ENCODE measurements at regions not wholly inside any gene's neighbourhood (a gene's known extent, or its start where the extent isn't known, plus 50 kb on each side); places are given as distances from the start of the nearest gene placed in this dataset.
A peak's percentile ranks its signal among the peaks of the same experiment; 100 is the strongest.
"Not testable (repeated sequence)": the region's sequence is repeated elsewhere in the genome, so short reads cannot be mapped to it uniquely, and the experiment has no call there.

GRCh38 chr16:14015461-14015860 is 55.7 kb upstream of the MRTFB start:
- Histone ChIP-seq H3K36me3 (ENCODE audit: control insufficient read depth, insufficient read depth, low read length) (no peaks in the 10 kb centered on the region), H3K9me3 (ENCODE audit: control insufficient read depth, insufficient read depth, low read depth, low read length) (no peaks in the 10 kb centered on the region), H3K4me2 (ENCODE audit: extremely low read depth, insufficient read depth, low read length) (peak overlapping the region; percentile 56), H3K9ac (ENCODE audit: insufficient read depth, low read length) (no peak overlapping the region), H3K27ac (ENCODE audit: insufficient read depth, low read length) (peak overlapping the region; percentile 37), H2AFZ (ENCODE audit: low read length) (no peak overlapping the region), H3K27me3 (ENCODE audit: control insufficient read depth, insufficient read depth, low read length) (no peaks in the 10 kb centered on the region), H3K4me3 (replicated peaks in 1 of 4; ENCODE audit: control extremely low read depth in 1 of 4, insufficient read depth in 1 of 4, low read depth in 3 of 4, low read length in 4 of 4) (peak overlapping the region in 1 of 4 experiments; percentile 39), H4K20me1 (ENCODE audit: control insufficient read depth, extremely low read depth, insufficient read depth, low read length) (no peaks in the 10 kb centered on the region), H3K79me2 (ENCODE audit: control insufficient read depth, insufficient read depth, low read length) (no peaks in the 10 kb centered on the region), H3K4me1 (ENCODE audit: control insufficient read depth, extremely low read depth, insufficient read depth, low read length) (peaks cover 28% of the 10 kb centered on the region)
- no peak for DNase-seq (ENCODE audit: low read depth in 2 of 2)
- no peak for TF ChIP-seq EZH2 (IDR thresholded peaks at IDR 0.05; ENCODE audit: low read length, missing control alignments)

- Histone ChIP-seq H3K79me2 (ENCODE audit: control insufficient read depth, insufficient read depth, low read length) (no peaks in the 10 kb centered on the region), H2AFZ (ENCODE audit: low read length) (no peak overlapping the region), H3K9ac (ENCODE audit: insufficient read depth, low read length) (no peak overlapping the region), H3K4me3 (replicated peaks in 1 of 4; ENCODE audit: control extremely low read depth in 1 of 4, insufficient read depth in 1 of 4, low read depth in 3 of 4, low read length in 4 of 4) (peak overlapping the region in 1 of 4 experiments; percentile 39), H3K27me3 (ENCODE audit: control insufficient read depth, insufficient read depth, low read length) (no peaks in the 10 kb centered on the region), H3K4me2 (ENCODE audit: extremely low read depth, insufficient read depth, low read length) (peak overlapping the region; percentile 56), H3K4me1 (ENCODE audit: control insufficient read depth, extremely low read depth, insufficient read depth, low read length) (peaks cover 28% of the 10 kb centered on the region), H3K36me3 (ENCODE audit: control insufficient read depth, insufficient read depth, low read length) (no peaks in the 10 kb centered on the region), H4K20me1 (ENCODE audit: control insufficient read depth, extremely low read depth, insufficient read depth, low read length) (no peaks in the 10 kb centered on the region), H3K9me3 (ENCODE audit: control insufficient read depth, insufficient read depth, low read depth, low read length) (no peaks in the 10 kb centered on the region), H3K27ac (ENCODE audit: insufficient read depth, low read length) (peak overlapping the region; percentile 37)
- no peak for TF ChIP-seq EZH2 (IDR thresholded peaks at IDR 0.05; ENCODE audit: low read length, missing control alignments)
- peak; percentile 13 to 18 for TF ChIP-seq CTCF (conservative IDR thresholded peaks at IDR 0.05 in 1 of 2, IDR thresholded peaks at IDR 0.05 in 1 of 2; ENCODE audit: low read depth in 1 of 2, low read length in 2 of 2)
- peak; percentile 84 to 93 for DNase-seq (ENCODE audit: low read depth in 2 of 2)
These were observed 55.2 kb upstream of the MRTFB start for GRCh38 chr16:14015948-14016347.

GRCh38 chr16:14016362-14016761 is 54.8 kb upstream of the MRTFB start:
- H3K4me2 ChIP-seq (ENCODE audit: extremely low read depth, insufficient read depth, low read length), result peak overlapping the region; percentile 50
- not testable (repeated sequence) for H2AFZ ChIP-seq (ENCODE audit: low read length)

DNA sequence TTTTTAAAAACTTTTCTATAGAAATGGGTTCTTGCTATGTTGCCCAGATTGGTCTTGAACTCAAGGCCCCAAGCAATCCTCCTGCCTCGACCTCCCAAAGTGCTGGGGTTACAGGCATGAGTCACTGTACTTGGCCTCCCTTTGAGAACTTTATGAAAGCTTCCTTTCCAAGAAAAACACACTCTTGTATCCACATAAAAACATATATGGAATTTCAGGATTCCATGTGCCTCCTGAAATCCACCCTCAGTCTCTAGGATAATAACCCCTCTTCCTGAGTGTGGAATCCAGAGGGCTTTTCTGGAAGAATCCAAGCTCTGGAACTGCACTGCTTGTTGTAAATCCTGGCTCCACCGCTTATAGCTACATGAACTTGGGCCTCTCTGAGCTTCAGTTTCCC is 53.2 kb upstream of the MRTFB start:
- Histone ChIP-seq H3K4me1 (ENCODE audit: control insufficient read depth, extremely low read depth, insufficient read depth, low read length) (peaks cover 23% of the 10 kb centered on the region), H3K27ac (ENCODE audit: insufficient read depth, low read length) (no peak overlapping the region), H2AFZ (ENCODE audit: low read length) (no peak overlapping the region), H4K20me1 (ENCODE audit: control insufficient read depth, extremely low read depth, insufficient read depth, low read length) (no peaks in the 10 kb centered on the region), H3K36me3 (ENCODE audit: control insufficient read depth, insufficient read depth, low read length) (no peaks in the 10 kb centered on the region), H3K27me3 (ENCODE audit: control insufficient read depth, insufficient read depth, low read length) (no peaks in the 10 kb centered on the region), H3K4me2 (ENCODE audit: extremely low read depth, insufficient read depth, low read length) (no peak overlapping the region), H3K79me2 (ENCODE audit: control insufficient read depth, insufficient read depth, low read length) (no peaks in the 10 kb centered on the region), H3K4me3 (replicated peaks in 1 of 4; ENCODE audit: control extremely low read depth in 1 of 4, insufficient read depth in 1 of 4, low read depth in 3 of 4, low read length in 4 of 4) (no peak overlapping the region), H3K9me3 (ENCODE audit: control insufficient read depth, insufficient read depth, low read depth, low read length) (no peaks in the 10 kb centered on the region), H3K9ac (ENCODE audit: insufficient read depth, low read length) (no peak overlapping the region)
- peak in 1 of 2 donors; percentile 15 for DNase-seq (ENCODE audit: low read depth in 2 of 2)
- TF ChIP-seq CTCF (conservative IDR thresholded peaks at IDR 0.05 in 1 of 2, IDR thresholded peaks at IDR 0.05 in 1 of 2; ENCODE audit: low read depth in 1 of 2, low read length in 2 of 2) (no peak), EZH2 (IDR thresholded peaks at IDR 0.05; ENCODE audit: low read length, missing control alignments) (no peak)

More at GRCh38 chr16:14016362-14016761, 54.8 kb upstream of the MRTFB start:
- H3K4me3 ChIP-seq (replicated peaks in 1 of 4; ENCODE audit: control extremely low read depth in 1 of 4, insufficient read depth in 1 of 4, low read depth in 3 of 4, low read length in 4 of 4); H3K79me2 ChIP-seq (ENCODE audit: control insufficient read depth, insufficient read depth, low read length); H3K9ac ChIP-seq (ENCODE audit: insufficient read depth, low read length); H4K20me1 ChIP-seq (ENCODE audit: control insufficient read depth, extremely low read depth, insufficient read depth, low read length); H3K9me3 ChIP-seq (ENCODE audit: control insufficient read depth, insufficient read depth, low read depth, low read length); H3K27me3 ChIP-seq (ENCODE audit: control insufficient read depth, insufficient read depth, low read length); H3K36me3 ChIP-seq (ENCODE audit: control insufficient read depth, insufficient read depth, low read length); H3K27ac ChIP-seq (ENCODE audit: insufficient read depth, low read length); DNase-seq (ENCODE audit: low read depth in 2 of 2): not testable (repeated sequence)
- peaks cover 28% of the 10 kb centered on the region for H3K4me1 ChIP-seq (ENCODE audit: control insufficient read depth, extremely low read depth, insufficient read depth, low read length)

Data from fibroblast of lung (primary cell).